ENCODE measurements at regions not wholly inside any gene's neighbourhood (a gene's known extent, or its start where the extent isn't known, plus 50 kb on each side); places are given as distances from the start of the nearest gene placed in this dataset.

DNA sequence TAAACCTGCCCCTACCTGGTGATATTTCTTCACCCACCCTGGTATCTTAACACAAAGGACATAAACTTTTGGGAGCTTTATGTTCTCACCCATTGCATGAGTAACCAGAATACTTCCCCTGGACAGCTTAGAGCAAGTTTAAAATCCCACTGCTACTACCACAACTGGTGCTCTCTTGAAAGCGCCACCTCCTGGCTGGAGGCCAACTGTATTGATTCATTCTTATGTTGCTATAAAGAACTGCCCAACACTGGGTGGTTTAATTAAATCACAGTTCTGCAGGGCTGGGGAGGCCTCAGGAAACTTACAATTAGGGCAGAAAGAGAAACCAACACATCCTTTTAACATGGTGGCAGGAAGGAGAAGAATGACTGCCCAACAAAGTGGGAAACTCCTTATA lies 592.4 kb downstream of the EPHA3 start:
- no peak for ATAC-seq
- TF ChIP-seq, protein P1, sequence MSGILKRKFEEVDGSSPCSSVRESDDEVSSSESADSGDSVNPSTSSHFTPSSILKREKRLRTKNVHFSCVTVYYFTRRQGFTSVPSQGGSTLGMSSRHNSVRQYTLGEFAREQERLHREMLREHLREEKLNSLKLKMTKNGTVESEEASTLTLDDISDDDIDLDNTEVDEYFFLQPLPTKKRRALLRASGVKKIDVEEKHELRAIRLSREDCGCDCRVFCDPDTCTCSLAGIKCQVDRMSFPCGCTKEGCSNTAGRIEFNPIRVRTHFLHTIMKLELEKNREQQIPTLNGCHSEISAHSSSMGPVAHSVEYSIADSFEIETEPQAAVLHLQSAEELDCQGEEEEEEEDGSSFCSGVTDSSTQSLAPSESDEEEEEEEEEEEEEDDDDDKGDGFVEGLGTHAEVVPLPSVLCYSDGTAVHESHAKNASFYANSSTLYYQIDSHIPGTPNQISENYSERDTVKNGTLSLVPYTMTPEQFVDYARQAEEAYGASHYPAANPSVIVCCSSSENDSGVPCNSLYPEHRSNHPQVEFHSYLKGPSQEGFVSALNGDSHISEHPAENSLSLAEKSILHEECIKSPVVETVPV (CRISPR knock-in tag; IDR thresholded peaks at IDR 0.05) = no peak
- TF ChIP-seq CSDC2 (CRISPR knock-in tag; IDR thresholded peaks at IDR 0.05) (no peak), ZFP3 (CRISPR knock-in tag; IDR thresholded peaks at IDR 0.05) (no peak)
- TF ChIP-seq, protein P2, sequence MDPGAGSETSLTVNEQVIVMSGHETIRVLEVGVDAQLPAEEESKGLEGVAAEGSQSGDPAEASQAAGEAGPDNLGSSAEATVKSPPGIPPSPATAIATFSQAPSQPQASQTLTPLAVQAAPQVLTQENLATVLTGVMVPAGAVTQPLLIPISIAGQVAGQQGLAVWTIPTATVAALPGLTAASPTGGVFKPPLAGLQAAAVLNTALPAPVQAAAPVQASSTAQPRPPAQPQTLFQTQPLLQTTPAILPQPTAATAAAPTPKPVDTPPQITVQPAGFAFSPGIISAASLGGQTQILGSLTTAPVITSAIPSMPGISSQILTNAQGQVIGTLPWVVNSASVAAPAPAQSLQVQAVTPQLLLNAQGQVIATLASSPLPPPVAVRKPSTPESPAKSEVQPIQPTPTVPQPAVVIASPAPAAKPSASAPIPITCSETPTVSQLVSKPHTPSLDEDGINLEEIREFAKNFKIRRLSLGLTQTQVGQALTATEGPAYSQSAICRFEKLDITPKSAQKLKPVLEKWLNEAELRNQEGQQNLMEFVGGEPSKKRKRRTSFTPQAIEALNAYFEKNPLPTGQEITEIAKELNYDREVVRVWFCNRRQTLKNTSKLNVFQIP (CRISPR knock-in tag; IDR thresholded peaks at IDR 0.05; ENCODE audit: borderline replicate concordance, low read depth) = no peak

DNA sequence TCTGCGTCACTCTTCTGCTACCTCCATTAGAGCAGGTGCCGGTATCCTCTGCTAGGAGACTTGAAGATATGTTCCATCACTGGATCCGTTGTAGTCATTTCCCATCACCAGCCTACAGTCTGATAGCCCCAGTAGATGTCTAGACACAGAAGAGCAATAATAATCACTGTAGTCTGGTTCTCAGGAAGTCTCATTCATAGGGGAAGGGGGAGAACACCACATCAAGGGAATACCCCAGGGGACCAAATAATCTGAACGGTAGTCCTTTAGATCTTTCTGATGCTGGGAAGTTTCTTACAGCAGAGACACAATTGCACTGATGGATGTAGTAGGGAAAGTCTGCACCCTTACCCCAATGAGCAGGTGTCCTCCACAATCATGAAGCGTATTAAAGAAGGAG lies 595.0 kb downstream of the EPHA3 start:
- ATAC-seq = no peak
- TF ChIP-seq, protein P3, sequence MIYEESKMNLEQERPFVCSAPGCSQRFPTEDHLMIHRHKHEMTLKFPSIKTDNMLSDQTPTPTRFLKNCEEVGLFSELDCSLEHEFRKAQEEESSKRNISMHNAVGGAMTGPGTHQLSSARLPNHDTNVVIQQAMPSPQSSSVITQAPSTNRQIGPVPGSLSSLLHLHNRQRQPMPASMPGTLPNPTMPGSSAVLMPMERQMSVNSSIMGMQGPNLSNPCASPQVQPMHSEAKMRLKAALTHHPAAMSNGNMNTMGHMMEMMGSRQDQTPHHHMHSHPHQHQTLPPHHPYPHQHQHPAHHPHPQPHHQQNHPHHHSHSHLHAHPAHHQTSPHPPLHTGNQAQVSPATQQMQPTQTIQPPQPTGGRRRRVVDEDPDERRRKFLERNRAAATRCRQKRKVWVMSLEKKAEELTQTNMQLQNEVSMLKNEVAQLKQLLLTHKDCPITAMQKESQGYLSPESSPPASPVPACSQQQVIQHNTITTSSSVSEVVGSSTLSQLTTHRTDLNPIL (CRISPR knock-in tag; IDR thresholded peaks at IDR 0.05; ENCODE audit: low read depth) = no peak
- TF ChIP-seq TCF4 (CRISPR knock-in tag; IDR thresholded peaks at IDR 0.05; ENCODE audit: borderline replicate concordance) = no peak
- no peak for TF ChIP-seq TOX (CRISPR knock-in tag; IDR thresholded peaks at IDR 0.05; ENCODE audit: borderline replicate concordance)
- no peak for TF ChIP-seq ZC3H10 (CRISPR knock-in tag; IDR thresholded peaks at IDR 0.05)
- no peak for TF ChIP-seq ZNF565 (CRISPR knock-in tag; conservative IDR thresholded peaks at IDR 0.05; ENCODE audit: low read depth)
- TF ChIP-seq ESRRG (CRISPR knock-in tag; IDR thresholded peaks at IDR 0.05) = no peak

DNA sequence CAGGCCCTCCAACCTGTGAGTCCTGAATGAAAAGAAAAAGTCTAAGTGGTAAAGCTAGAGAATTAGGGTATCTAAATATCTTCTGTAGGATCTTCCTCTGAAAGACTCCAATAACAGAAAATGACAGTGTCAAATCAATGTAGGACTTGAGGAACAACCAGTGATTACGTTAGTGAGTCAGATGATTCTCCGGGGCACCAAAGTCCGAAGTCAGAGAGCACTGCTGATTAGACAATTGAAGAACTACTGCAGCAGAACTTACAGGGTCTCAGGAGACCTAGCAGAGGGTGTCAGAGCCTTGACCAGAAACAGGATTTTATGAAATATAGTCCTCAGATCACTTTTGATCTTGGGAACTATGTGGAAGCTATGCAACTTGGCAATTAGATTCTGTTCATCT lies 605.8 kb downstream of the EPHA3 start:
- no peak for ATAC-seq
- no peak for TF ChIP-seq ZFP30 (CRISPR knock-in tag; IDR thresholded peaks at IDR 0.05)
- TF ChIP-seq PPARA (CRISPR knock-in tag; IDR thresholded peaks at IDR 0.05; ENCODE audit: borderline replicate concordance) = no peak
- no peak for TF ChIP-seq SNAI2 (CRISPR knock-in tag; IDR thresholded peaks at IDR 0.05)
- no peak for TF ChIP-seq ISL1 (CRISPR knock-in tag; IDR thresholded peaks at IDR 0.05)
- TF ChIP-seq, protein P4, sequence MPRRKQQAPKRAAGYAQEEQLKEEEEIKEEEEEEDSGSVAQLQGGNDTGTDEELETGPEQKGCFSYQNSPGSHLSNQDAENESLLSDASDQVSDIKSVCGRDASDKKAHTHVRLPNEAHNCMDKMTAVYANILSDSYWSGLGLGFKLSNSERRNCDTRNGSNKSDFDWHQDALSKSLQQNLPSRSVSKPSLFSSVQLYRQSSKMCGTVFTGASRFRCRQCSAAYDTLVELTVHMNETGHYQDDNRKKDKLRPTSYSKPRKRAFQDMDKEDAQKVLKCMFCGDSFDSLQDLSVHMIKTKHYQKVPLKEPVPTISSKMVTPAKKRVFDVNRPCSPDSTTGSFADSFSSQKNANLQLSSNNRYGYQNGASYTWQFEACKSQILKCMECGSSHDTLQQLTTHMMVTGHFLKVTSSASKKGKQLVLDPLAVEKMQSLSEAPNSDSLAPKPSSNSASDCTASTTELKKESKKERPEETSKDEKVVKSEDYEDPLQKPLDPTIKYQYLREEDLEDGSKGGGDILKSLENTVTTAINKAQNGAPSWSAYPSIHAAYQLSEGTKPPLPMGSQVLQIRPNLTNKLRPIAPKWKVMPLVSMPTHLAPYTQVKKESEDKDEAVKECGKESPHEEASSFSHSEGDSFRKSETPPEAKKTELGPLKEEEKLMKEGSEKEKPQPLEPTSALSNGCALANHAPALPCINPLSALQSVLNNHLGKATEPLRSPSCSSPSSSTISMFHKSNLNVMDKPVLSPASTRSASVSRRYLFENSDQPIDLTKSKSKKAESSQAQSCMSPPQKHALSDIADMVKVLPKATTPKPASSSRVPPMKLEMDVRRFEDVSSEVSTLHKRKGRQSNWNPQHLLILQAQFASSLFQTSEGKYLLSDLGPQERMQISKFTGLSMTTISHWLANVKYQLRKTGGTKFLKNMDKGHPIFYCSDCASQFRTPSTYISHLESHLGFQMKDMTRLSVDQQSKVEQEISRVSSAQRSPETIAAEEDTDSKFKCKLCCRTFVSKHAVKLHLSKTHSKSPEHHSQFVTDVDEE (CRISPR knock-in tag; IDR thresholded peaks at IDR 0.05) = no peak
- no peak for TF ChIP-seq OSR1 (CRISPR knock-in tag; IDR thresholded peaks at IDR 0.05)
- TF ChIP-seq, protein P3 (CRISPR knock-in tag; IDR thresholded peaks at IDR 0.05; ENCODE audit: low read depth) = no peak
- TF ChIP-seq CSDC2 (CRISPR knock-in tag; IDR thresholded peaks at IDR 0.05) = no peak
- no peak for TF ChIP-seq ARNTL (CRISPR knock-in tag; IDR thresholded peaks at IDR 0.05; ENCODE audit: borderline replicate concordance, low read depth)
- no peak for TF ChIP-seq GLIS3 (CRISPR knock-in tag; IDR thresholded peaks at IDR 0.05)
- TF ChIP-seq TCF4 (CRISPR knock-in tag; IDR thresholded peaks at IDR 0.05; ENCODE audit: borderline replicate concordance) = no peak
- no peak for TF ChIP-seq ZNF8 (CRISPR knock-in tag; IDR thresholded peaks at IDR 0.05)
- no peak for TF ChIP-seq ZC3H10 (CRISPR knock-in tag; IDR thresholded peaks at IDR 0.05)
- TF ChIP-seq BACH2 (CRISPR knock-in tag; IDR thresholded peaks at IDR 0.05; ENCODE audit: borderline replicate concordance) = no peak
- TF ChIP-seq TOX (CRISPR knock-in tag; IDR thresholded peaks at IDR 0.05; ENCODE audit: borderline replicate concordance) = no peak
- no peak for TF ChIP-seq ESRRG (CRISPR knock-in tag; IDR thresholded peaks at IDR 0.05)
- TF ChIP-seq RARB (CRISPR knock-in tag; IDR thresholded peaks at IDR 0.05) = no peak
- TF ChIP-seq, protein P2 (CRISPR knock-in tag; IDR thresholded peaks at IDR 0.05; ENCODE audit: borderline replicate concordance, low read depth) = no peak

Measured in SK-N-SH treated with all-trans-retinoic acid at 6 μM for 48 hours (cell line).